ENCODE measurements at regions not wholly inside any gene's neighbourhood (a gene's known extent, or its start where the extent isn't known, plus 50 kb on each side); places are given as distances from the start of the nearest gene placed in this dataset.

- Histone ChIP-seq H3K4me1 (ENCODE audit: control insufficient read depth, low read length) (no peaks in the 10 kb centered on the region), H3K79me2 (ENCODE audit: control insufficient read depth, low read length) (no peaks in the 10 kb centered on the region), H3K4me2 (ENCODE audit: low read length) (no peak overlapping the region), H3K27me3 (ENCODE audit: control insufficient read depth, low read length) (no peaks in the 10 kb centered on the region), H4K20me1 (ENCODE audit: control insufficient read depth, insufficient read depth, low read depth, low read length) (no peaks in the 10 kb centered on the region), H3K27ac (ENCODE audit: low read depth, low read length) (no peak overlapping the region), H3K4me3 (ENCODE audit: low read length) (no peak overlapping the region), H3K36me3 (ENCODE audit: control insufficient read depth, low read length) (no peaks in the 10 kb centered on the region), H3K9me3 (ENCODE audit: control insufficient read depth, insufficient read depth, low read length) (no peaks in the 10 kb centered on the region), H3K9me2 (replicated peaks; ENCODE audit: control insufficient read depth, low read length) (no peaks in the 10 kb centered on the region), H3F3A (ENCODE audit: control insufficient read depth, insufficient read depth) (no peaks in the 10 kb centered on the region)
- TF ChIP-seq EZH2phosphoT487 (IDR thresholded peaks at IDR 0.05; ENCODE audit: borderline replicate concordance, low read length) (no peak), CTCF (IDR thresholded peaks at IDR 0.05; ENCODE audit: low read depth, low read length, poor library complexity, severe bottlenecking) (no peak)
These were observed 301.3 kb upstream of the SALL3 start for GRCh38 chr18:78678318-78678695.

- Histone ChIP-seq H3K9me2 (replicated peaks; ENCODE audit: control insufficient read depth, low read length) (no peaks in the 10 kb centered on the region), H3K27me3 (ENCODE audit: control insufficient read depth, low read length) (no peaks in the 10 kb centered on the region), H3K27ac (ENCODE audit: low read depth, low read length) (no peak overlapping the region), H3K36me3 (ENCODE audit: control insufficient read depth, low read length) (no peaks in the 10 kb centered on the region), H3F3A (ENCODE audit: control insufficient read depth, insufficient read depth) (no peaks in the 10 kb centered on the region), H3K4me1 (ENCODE audit: control insufficient read depth, low read length) (no peaks in the 10 kb centered on the region), H3K9me3 (ENCODE audit: control insufficient read depth, insufficient read depth, low read length) (no peaks in the 10 kb centered on the region), H3K4me3 (ENCODE audit: low read length) (no peak overlapping the region), H3K79me2 (ENCODE audit: control insufficient read depth, low read length) (no peaks in the 10 kb centered on the region), H4K20me1 (ENCODE audit: control insufficient read depth, insufficient read depth, low read depth, low read length) (no peaks in the 10 kb centered on the region), H3K4me2 (ENCODE audit: low read length) (no peak overlapping the region)
- TF ChIP-seq CTCF (IDR thresholded peaks at IDR 0.05; ENCODE audit: low read depth, low read length, poor library complexity, severe bottlenecking), result no peak
- no peak for TF ChIP-seq EZH2phosphoT487 (IDR thresholded peaks at IDR 0.05; ENCODE audit: borderline replicate concordance, low read length)
These were observed 300.6 kb upstream of the SALL3 start for GRCh38 chr18:78679031-78679430.

GRCh38 chr18:78679613-78680260 lies 299.9 kb upstream of the SALL3 start:
- H3K9me3 ChIP-seq (ENCODE audit: control insufficient read depth, insufficient read depth, low read length), result no peaks in the 10 kb centered on the region
- H3K27ac ChIP-seq (ENCODE audit: low read depth, low read length), result no peak overlapping the region
- TF ChIP-seq EZH2phosphoT487 (IDR thresholded peaks at IDR 0.05; ENCODE audit: borderline replicate concordance, low read length) (no peak), CTCF (IDR thresholded peaks at IDR 0.05; ENCODE audit: low read depth, low read length, poor library complexity, severe bottlenecking) (no peak)
- H3K27me3 ChIP-seq (ENCODE audit: control insufficient read depth, low read length), result no peaks in the 10 kb centered on the region
- no peaks in the 10 kb centered on the region for H3K36me3 ChIP-seq (ENCODE audit: control insufficient read depth, low read length)
- no peaks in the 10 kb centered on the region for H4K20me1 ChIP-seq (ENCODE audit: control insufficient read depth, insufficient read depth, low read depth, low read length)
- H3K79me2 ChIP-seq (ENCODE audit: control insufficient read depth, low read length), result no peaks in the 10 kb centered on the region
- H3K4me2 ChIP-seq (ENCODE audit: low read length), result no peak overlapping the region
- H3K9me2 ChIP-seq (replicated peaks; ENCODE audit: control insufficient read depth, low read length), result no peaks in the 10 kb centered on the region
- no peak overlapping the region for H3K4me3 ChIP-seq (ENCODE audit: low read length)
- no peaks in the 10 kb centered on the region for H3K4me1 ChIP-seq (ENCODE audit: control insufficient read depth, low read length)
- H3F3A ChIP-seq (ENCODE audit: control insufficient read depth, insufficient read depth), result no peaks in the 10 kb centered on the region
